GM21576 (cell line): ENCODE measurements at regions not wholly inside any gene's neighbourhood (a gene's known extent, or its start where the extent isn't known, plus 50 kb on each side); places are given as distances from the start of the nearest gene placed in this dataset.
"Not testable (repeated sequence)": the region's sequence is repeated elsewhere in the genome, so short reads cannot be mapped to it uniquely, and the experiment has no call there.

Experiments used
- ATAC-seq: cut with Tn5 transposase; IDR thresholded peaks from one replicate; pipeline ENCODE4 v1.9.1; 2021; ENCODE audit warnings: mild to moderate bottlenecking, moderate library complexity; ENCODE audit not compliant: unreplicated experiment

DNA sequence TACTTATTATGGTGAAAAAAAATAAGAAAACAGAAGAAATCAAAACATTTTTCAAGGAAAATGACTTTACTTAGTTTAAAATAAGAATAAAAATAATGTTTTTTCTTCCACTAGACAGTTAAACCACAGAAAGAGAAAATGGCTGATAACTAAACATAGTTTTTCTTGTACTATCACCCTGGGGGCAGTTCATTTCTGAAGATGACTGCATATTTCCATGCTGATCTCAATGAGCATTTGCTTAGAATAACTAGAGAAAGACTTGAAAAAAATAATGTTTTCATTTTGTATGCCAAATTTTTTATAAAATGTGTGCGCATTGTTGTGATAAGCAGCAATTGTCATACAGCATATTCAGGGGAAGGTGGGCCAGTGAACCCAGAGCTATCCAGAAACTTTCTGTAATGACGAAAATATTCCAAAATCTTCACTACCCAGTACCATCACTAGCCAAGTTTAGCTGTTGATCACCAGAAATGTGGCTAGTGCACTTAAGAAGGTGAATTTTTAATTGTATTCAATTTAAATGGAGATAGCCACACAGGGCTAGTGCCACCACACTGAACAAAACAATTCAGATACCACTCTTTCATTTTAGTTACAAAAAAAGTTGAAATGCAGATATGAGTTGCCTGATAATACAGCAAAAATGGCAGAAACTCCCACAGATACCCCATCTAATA is 513.4 kb upstream of the NETO1 start:
- no peak for ATAC-seq

GRCh38 chr18:73366713-73367112 is 498.9 kb upstream of the NETO1 start:
- no peak for ATAC-seq

DNA sequence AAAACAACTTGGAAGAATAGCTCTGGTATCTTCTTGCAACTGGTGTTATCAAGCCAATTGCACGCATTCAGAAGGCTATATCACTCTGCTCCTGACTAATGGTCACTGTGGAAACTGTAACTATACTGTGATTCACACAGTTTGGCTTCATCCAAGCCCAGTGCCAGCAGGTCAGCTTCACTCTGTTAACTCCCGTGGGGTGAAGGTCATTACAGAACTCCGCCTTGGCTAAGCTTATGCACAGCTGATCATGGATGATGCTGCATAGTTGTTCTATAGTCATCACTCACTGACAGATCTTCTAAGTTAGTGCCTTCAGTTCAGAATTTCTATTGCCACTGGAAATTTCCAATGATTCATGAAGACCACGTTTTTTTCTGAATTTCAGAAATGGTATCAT is 497.2 kb upstream of the NETO1 start:
- no peak for ATAC-seq

- no peak for ATAC-seq
These were observed 487.3 kb upstream of the NETO1 start for GRCh38 chr18:73355121-73355520.

GRCh38 chr18:73352546-73352945 is 484.8 kb upstream of the NETO1 start:
- ATAC-seq = no peak

GRCh38 chr18:73340135-73340977 is 472.6 kb upstream of the NETO1 start:
- ATAC-seq = no peak

DNA sequence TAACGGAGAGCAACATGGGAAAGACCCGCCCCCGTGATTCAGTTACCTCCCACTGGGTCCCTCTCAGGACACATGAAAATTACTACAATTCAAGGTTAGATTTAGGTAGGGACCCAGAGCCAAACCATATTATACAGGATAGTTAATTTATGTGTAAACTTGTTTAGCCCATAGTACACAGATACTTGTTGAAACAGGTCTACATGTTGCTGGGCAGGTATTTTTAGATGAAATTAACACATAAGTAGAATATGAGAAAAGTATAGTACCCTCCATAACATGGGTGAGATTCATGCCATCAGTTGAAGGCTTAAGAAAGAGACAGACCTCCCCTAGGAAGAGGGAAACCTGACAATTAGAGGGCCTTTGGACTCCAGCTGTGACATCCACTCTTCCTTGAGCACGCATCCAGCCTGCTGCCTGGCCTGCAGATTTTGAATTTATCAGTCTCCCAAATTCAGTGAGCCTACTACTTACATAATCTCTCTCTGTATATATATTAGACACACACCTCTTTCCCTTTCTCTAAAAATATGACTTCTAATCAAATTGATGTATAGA is 463.5 kb upstream of the NETO1 start:
- no peak for ATAC-seq

DNA sequence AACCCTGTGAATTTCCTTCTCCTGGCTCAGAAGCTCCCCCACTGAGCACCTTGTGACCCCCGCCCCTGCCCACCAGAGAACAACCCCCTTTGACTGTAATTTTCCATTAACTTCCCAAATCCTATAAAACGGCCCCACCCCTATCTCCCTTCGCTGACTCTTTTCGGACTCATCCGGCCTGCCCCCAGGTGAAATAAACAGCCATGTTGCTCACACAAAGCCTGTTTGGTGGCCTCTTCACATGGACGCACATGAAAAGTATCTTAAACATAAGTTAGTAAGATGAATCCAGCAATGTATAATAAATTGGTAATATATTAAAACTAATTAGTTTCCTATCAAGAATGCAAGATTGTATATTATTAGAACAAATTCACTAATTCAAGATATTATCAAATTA is 462.3 kb upstream of the NETO1 start:
- not testable (repeated sequence) for ATAC-seq

DNA sequence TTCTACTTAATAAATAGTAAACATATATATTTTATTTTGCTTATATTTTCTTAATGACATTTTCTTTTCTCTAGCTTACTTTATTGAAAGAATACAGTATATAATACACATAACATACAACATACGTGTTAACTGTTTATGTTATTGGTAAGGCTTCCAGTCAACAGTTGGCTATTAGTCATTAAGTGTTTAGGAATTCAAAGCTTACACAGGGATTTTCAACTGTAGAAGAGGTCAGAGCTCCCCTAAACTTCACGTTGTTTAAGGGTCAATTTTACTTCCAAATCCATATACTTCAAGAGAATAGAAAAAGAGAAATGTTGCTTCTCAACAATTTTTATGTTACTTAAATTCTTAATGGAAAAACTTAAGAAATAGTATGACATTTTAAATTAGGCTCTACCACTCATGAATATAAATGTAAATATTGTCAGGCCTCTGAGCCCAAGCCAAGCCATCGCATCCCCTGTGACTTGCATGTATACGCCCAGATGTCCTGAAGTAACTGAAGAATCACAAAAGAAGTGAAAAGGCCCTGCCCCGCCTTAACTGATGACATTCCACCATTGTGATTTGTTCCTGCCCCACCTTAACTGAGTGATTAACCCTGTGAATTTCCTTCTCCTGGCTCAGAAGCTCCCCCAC is 456.5 kb upstream of the NETO1 start:
- ATAC-seq = not testable (repeated sequence)

DNA sequence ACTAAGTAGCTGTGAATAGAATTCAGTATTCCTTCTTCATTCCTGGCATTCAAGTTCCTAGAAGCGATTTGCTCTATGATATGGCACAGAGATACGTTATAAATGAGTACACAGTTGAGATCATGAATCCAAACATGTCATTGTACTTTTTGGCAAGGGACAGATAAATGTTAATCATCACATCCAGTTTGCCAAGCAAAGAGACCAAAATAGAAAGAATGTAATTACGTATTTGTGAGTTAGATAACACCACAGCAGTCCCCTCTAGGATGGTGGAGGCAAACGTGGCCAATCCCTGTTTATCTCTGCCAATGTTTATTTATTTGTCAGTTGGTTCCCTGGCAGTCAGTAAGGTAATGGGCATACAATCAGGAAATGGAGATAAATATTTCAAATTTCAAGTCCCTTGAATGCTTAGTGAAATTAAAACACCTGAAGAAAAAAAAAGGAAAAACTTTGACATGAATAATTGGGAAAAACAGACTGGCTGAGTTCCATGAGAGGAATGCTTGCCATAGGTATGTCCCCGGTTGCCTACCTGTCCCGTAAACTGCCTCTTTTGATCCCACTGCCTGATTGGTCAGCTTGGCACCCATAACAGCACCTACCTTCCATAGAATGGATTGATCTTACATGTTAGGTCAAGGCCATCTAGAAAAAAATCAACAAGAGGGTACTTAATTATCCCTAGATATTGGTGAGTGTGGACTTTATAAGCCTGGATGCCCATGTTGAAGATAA is 451.1 kb upstream of the NETO1 start:
- no peak for ATAC-seq

GRCh38 chr18:73316513-73316912 is 448.7 kb upstream of the NETO1 start:
- ATAC-seq = no peak

DNA sequence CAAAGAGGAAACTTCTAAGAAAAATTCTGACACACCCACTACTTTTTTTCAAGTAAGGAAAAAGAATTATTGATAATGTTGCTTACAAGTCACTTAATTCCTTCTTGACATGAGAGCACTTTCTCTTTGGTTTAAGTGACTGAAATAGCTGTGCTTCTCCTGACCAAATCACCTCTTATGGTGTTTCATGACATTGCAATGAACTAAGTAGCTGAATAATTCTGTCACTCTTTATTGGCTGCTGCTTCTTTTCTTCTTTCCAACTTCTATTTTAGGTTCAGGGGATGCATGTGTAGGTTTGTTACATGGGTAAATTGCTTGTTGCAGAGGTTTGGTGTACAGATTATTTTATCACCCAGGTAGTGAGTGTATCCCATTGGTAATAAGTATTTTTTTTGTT is 447.6 kb upstream of the NETO1 start:
- ATAC-seq = no peak

GRCh38 chr18:73313476-73313875 is 445.7 kb upstream of the NETO1 start:
- no peak for ATAC-seq

- no peak for ATAC-seq
These were observed 428.9 kb upstream of the NETO1 start for GRCh38 chr18:73296686-73297085.

- ATAC-seq = no peak
These were observed 424.4 kb upstream of the NETO1 start for GRCh38 chr18:73292156-73292555.

- no peak for ATAC-seq
These were observed 421.0 kb upstream of the NETO1 start for GRCh38 chr18:73288813-73289212.

DNA sequence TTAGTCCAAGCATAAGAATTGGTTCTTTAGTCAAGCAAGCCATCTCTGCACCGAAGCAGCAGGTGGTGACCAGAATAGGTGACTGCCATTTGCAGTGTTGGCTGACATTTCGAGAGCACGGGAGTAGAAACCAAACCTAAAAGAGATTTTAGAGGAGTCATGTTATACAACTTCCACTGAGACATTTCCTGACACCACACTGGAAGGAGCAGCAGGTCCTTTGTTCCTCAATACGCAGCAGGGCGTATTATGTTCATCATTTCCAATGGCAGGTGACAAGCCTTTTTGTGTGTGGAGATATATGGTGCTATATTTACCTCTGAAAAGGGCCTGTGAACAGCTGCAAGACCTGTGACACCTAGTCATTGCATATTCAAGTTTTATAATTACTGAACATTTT is 418.8 kb upstream of the NETO1 start:
- ATAC-seq = no peak

DNA sequence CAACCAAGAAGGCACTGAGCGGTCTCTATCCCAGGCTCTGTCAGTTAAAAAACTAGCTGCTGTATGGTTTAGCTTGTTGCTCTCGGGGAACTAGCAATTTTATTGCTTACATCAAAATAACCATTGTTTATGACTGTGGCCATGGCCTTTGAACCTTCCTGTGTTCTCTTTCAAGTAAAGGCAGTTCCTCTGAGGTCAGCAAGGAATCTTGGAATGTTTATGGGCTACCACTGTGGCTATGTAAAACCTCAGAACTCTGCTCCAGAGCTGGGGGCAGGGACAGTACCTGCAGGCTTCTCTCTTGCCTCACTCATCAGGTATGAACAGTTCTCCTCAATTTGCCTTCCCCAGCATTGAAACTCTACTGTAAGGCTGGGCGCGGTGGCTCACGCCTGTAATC is 416.0 kb upstream of the NETO1 start:
- ATAC-seq = no peak

DNA sequence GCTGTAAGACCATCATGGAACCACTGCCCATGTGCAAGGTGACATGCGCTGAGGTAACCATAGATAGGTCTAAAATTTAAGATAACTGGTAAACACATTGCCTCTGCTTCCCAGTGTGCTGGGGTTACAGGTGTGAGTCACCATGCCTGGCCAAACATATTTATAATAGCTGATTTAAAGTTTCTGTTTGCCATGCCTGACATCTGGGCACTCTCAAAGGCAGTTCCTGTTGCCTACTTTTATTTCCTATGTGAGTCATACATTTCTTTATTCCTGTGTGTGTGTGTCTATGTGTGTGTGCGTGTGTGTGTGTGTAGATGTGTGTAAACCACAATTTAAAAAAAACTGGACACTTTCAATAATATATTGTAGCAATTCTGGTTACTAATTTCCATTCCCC is 415.2 kb upstream of the NETO1 start:
- no peak for ATAC-seq

GRCh38 chr18:73279498-73279897 is 411.7 kb upstream of the NETO1 start:
- ATAC-seq = no peak
